OCI-LY7 (cell line): ENCODE measurements at regions not wholly inside any gene's neighbourhood (a gene's known extent, or its start where the extent isn't known, plus 50 kb on each side); places are given as distances from the start of the nearest gene placed in this dataset.

Source experiments
- BruUV-seq: library from RNA; stranded (reverse); fragments of 400-500 nt; replicated peaks from 2 replicates; lab custom pipeline; 2021; lab: Mats Ljungman, UMichigan
- CTCF ChIA-PET: fragments of 300-600 bp; sonication (Branson Sonifier 250); formaldehyde crosslinking; loops from one replicate; lab custom pipeline; 2022; ENCODE audit warnings: antibody characterized with exemption; ENCODE audit not compliant: unreplicated experiment; lab: Charles Lee
- POLR2A ChIA-PET: fragments of 300-600 bp; sonication (Branson Sonifier 250); formaldehyde crosslinking; loops from one replicate; lab custom pipeline; 2022; ENCODE audit warnings: antibody characterized with exemption; lab: Charles Lee
- DNase-seq: peaks from one replicate; pipeline ENCODE4 v3.0.0-alpha.2; 2015; ENCODE audit warnings: low spot score
- H2AFZ ChIP-seq: fragments of 200-600 bp; sonication (generic), shearing (Covaris generic); 2 replicates; pipeline ENCODE4 v1.6.1; 2014; ENCODE audit warnings: mild to moderate bottlenecking, antibody characterized with exemption, low read length, moderate library complexity
- H3K27ac ChIP-seq: fragments of 200-600 bp; sonication (generic); 2 replicates; pipeline ENCODE4 v1.5.1; 2014; ENCODE audit warnings: mixed run types, low read depth, mild to moderate bottlenecking, moderate library complexity, low read length, inconsistent platforms; ENCODE audit not compliant: poor library complexity, severe bottlenecking
- H3K36me3 ChIP-seq: fragments of 200-600 bp; sonication (generic); 2 replicates; pipeline ENCODE4 v1.6.1; 2014; ENCODE audit warnings: mild to moderate bottlenecking, antibody characterized with exemption, low read length, moderate library complexity, mixed read lengths; ENCODE audit not compliant: insufficient read depth
- H3K4me1 ChIP-seq: fragments of 200-600 bp; sonication (generic); 2 replicates; pipeline ENCODE4 v1.5.1; 2014; ENCODE audit warnings: mild to moderate bottlenecking, low read length; ENCODE audit not compliant: insufficient read depth, poor library complexity, severe bottlenecking
- H3K4me2 ChIP-seq: fragments of 200-600 bp; sonication (generic); 2 replicates; pipeline ENCODE4 v1.6.1; 2014; ENCODE audit warnings: mild to moderate bottlenecking, low read length
- H3K4me3 ChIP-seq: fragments of 200-600 bp; sonication (generic); 2 replicates; pipeline ENCODE4 v1.5.1; 2014; ENCODE audit warnings: mild to moderate bottlenecking, low read depth, low read length; ENCODE audit not compliant: poor library complexity, severe bottlenecking
- H3K79me2 ChIP-seq: fragments of 200-600 bp; sonication (generic); 2 replicates; pipeline ENCODE4 v1.6.1; 2016; ENCODE audit warnings: low read depth, mild to moderate bottlenecking, low read length, moderate library complexity, mixed read lengths; ENCODE audit not compliant: insufficient read depth
- H3K9me2 ChIP-seq: fragments of 200-600 bp; sonication (generic); 2 replicates; pipeline ENCODE4 v1.6.1; 2016; ENCODE audit warnings: mild to moderate bottlenecking, low read length, mixed read lengths; ENCODE audit not compliant: insufficient read depth
- H3K9me3 ChIP-seq: fragments of 200-600 bp; sonication (generic); 2 replicates; pipeline ENCODE4 v1.6.1; 2014; ENCODE audit warnings: mild to moderate bottlenecking, mixed run types, low read length, mixed read lengths
- H4K20me1 ChIP-seq: fragments of 200-600 bp; sonication (generic); 2 replicates; pipeline ENCODE4 v1.6.1; 2014; ENCODE audit warnings: mild to moderate bottlenecking, antibody characterized with exemption, low read length, moderate library complexity, mixed read lengths; ENCODE audit not compliant: insufficient read depth
- CTCF ChIP-seq: fragments of 200-600 bp; sonication (generic); conservative IDR thresholded peaks from 2 replicates; pipeline ENCODE4 v1.5.1; 2014; ENCODE audit warnings: mild to moderate bottlenecking, antibody characterized with exemption, low read length, moderate library complexity, mixed read lengths
- EZH2phosphoT487 ChIP-seq: fragments of 200-600 bp; sonication (generic); IDR thresholded peaks from 2 replicates; pipeline ENCODE4 v1.6.1; 2018; ENCODE audit warnings: low read depth, borderline replicate concordance, mild to moderate bottlenecking, mixed run types, antibody characterized with exemption, low read length, moderate library complexity, mixed read lengths
- intact Hi-C: fragments of 100-400 bp; cut with micrococcal nuclease; formaldehyde crosslinking; loops from one replicate; pipeline ENCODE4 v1.10.0; 2022; ENCODE audit not compliant: unreplicated experiment

GRCh38 chr1:114253900-114254299 lies 100.2 kb upstream of the SYT6 start:
- H3K4me2 ChIP-seq = no peak overlapping the region
- H3K27ac ChIP-seq = no peak overlapping the region
- BruUV-seq = no TSS peak
- no peak for DNase-seq
- no peaks in the 10 kb centered on the region for H4K20me1 ChIP-seq
- CTCF ChIA-PET = no interaction called here
- TF ChIP-seq CTCF (no peak), EZH2phosphoT487 (no peak)
- no peaks in the 10 kb centered on the region for H3K36me3 ChIP-seq
- no peak overlapping the region for H2AFZ ChIP-seq
- H3K4me1 ChIP-seq = no peaks in the 10 kb centered on the region
- no peak overlapping the region for H3K4me3 ChIP-seq
- no peaks in the 10 kb centered on the region for H3K9me2 ChIP-seq
- H3K9me3 ChIP-seq = no peaks in the 10 kb centered on the region
- POLR2A ChIA-PET = no interaction called here
- intact Hi-C loops = no loop called here
- no peaks in the 10 kb centered on the region for H3K79me2 ChIP-seq

DNA sequence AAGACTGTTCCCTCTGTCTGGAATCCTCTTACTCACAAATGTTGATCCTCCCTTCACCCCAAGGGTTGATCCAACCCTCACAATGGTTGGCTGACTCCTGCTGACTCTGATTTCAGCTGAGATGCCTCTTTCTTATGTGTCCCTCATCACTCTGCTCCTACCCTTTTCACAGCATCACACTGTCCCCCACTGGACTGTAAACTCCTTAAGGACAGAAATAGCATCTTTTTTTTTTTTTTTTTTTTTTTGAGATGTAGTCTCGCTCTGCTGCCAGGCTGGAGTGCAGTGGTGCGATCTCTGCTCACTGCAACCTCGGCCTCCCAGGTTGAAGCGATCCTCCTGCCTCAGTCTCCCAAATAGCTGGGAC lies 97.9 kb upstream of the SYT6 start:
- H3K27ac ChIP-seq = no peak overlapping the region
- no peaks in the 10 kb centered on the region for H3K36me3 ChIP-seq
- ChIA-PET CTCF (no interaction called here), POLR2A (interaction anchor here (0.7 kb wide), 1 partner anchor 864 kb away, joined by 3 read pairs; no protein-coding TSS in a partner anchor)
- H3K79me2 ChIP-seq = no peaks in the 10 kb centered on the region
- H3K9me3 ChIP-seq = no peaks in the 10 kb centered on the region
- no peak overlapping the region for H3K4me2 ChIP-seq
- H2AFZ ChIP-seq = no peak overlapping the region
- intact Hi-C loops = no loop called here
- H4K20me1 ChIP-seq = no peaks in the 10 kb centered on the region
- no peaks in the 10 kb centered on the region for H3K4me1 ChIP-seq
- no TSS peak for BruUV-seq
- no peak overlapping the region for H3K4me3 ChIP-seq
- DNase-seq = no peak
- no peak for TF ChIP-seq CTCF
- TF ChIP-seq EZH2phosphoT487 = no peak
- H3K9me2 ChIP-seq = no peaks in the 10 kb centered on the region

GRCh38 chr1:114250683-114251572 lies 97.3 kb upstream of the SYT6 start:
- no peaks in the 10 kb centered on the region for H3K79me2 ChIP-seq
- no peaks in the 10 kb centered on the region for H4K20me1 ChIP-seq
- no TSS peak for BruUV-seq
- ChIA-PET CTCF (no interaction called here), POLR2A (interaction anchor here (1.2 kb wide), 1 partner anchor 14 kb away, joined by 5 read pairs; no protein-coding TSS in a partner anchor)
- no peaks in the 10 kb centered on the region for H3K36me3 ChIP-seq
- intact Hi-C loops = no loop called here
- no peak overlapping the region for H3K27ac ChIP-seq
- no peaks in the 10 kb centered on the region for H3K9me2 ChIP-seq
- DNase-seq = no peak
- no peak overlapping the region for H3K4me3 ChIP-seq
- no peak overlapping the region for H3K4me2 ChIP-seq
- no peaks in the 10 kb centered on the region for H3K4me1 ChIP-seq
- H2AFZ ChIP-seq = no peak overlapping the region
- H3K9me3 ChIP-seq = no peaks in the 10 kb centered on the region
- TF ChIP-seq EZH2phosphoT487 = no peak
- TF ChIP-seq CTCF = no peak
